HG02981 (cell line): ENCODE measurements at regions not wholly inside any gene's neighbourhood (a gene's known extent, or its start where the extent isn't known, plus 50 kb on each side); places are given as distances from the start of the nearest gene placed in this dataset.

Source experiments
- ATAC-seq: cut with Tn5 transposase; IDR thresholded peaks from one replicate; pipeline ENCODE4 v1.9.1; 2021; ENCODE audit warnings: mild to moderate bottlenecking, moderate library complexity; ENCODE audit not compliant: unreplicated experiment

GRCh38 chr4:31573554-31573953 lies 853.4 kb downstream of the PCDH7 start:
- no peak for ATAC-seq

GRCh38 chr4:31575504-31575903 lies 855.3 kb downstream of the PCDH7 start:
- ATAC-seq = no peak

- no peak for ATAC-seq
Measured at GRCh38 chr4:31580843-31581242, 860.7 kb downstream of the PCDH7 start.

- no peak for ATAC-seq
Measured at GRCh38 chr4:31585503-31585902, 865.3 kb downstream of the PCDH7 start.

GRCh38 chr4:31592293-31592692 lies 872.1 kb downstream of the PCDH7 start:
- ATAC-seq = no peak

GRCh38 chr4:31595496-31595895 lies 875.3 kb downstream of the PCDH7 start:
- no peak for ATAC-seq

- no peak for ATAC-seq
Measured at GRCh38 chr4:31598639-31599038, 878.5 kb downstream of the PCDH7 start.

- ATAC-seq = no peak
Measured at GRCh38 chr4:31601793-31602192, 881.6 kb downstream of the PCDH7 start.

GRCh38 chr4:31613946-31614623 lies 893.9 kb downstream of the PCDH7 start:
- ATAC-seq = no peak

- no peak for ATAC-seq
Measured at GRCh38 chr4:31617667-31618066, 897.5 kb downstream of the PCDH7 start.

- no peak for ATAC-seq
Measured at GRCh38 chr4:31620476-31620875, 900.3 kb downstream of the PCDH7 start.

GRCh38 chr4:31645236-31645635 lies 925.1 kb downstream of the PCDH7 start:
- no peak for ATAC-seq

- ATAC-seq = no peak
Measured at GRCh38 chr4:31647786-31648185, 927.6 kb downstream of the PCDH7 start.

GRCh38 chr4:31649878-31650277 lies 929.7 kb downstream of the PCDH7 start:
- no peak for ATAC-seq

- no peak for ATAC-seq
Measured at GRCh38 chr4:31651541-31651940, 931.4 kb downstream of the PCDH7 start.

- no peak for ATAC-seq
Measured at GRCh38 chr4:31655328-31655727, 935.2 kb downstream of the PCDH7 start.

GRCh38 chr4:31657859-31658570 lies 937.8 kb downstream of the PCDH7 start:
- ATAC-seq = no peak

GRCh38 chr4:31660916-31661315 lies 940.7 kb downstream of the PCDH7 start:
- no peak for ATAC-seq

GRCh38 chr4:31662951-31663350 lies 942.8 kb downstream of the PCDH7 start:
- ATAC-seq = no peak

GRCh38 chr4:31667686-31668085 lies 947.5 kb downstream of the PCDH7 start:
- ATAC-seq = no peak

GRCh38 chr4:31674313-31674947 lies 954.3 kb downstream of the PCDH7 start:
- no peak for ATAC-seq

- no peak for ATAC-seq
Measured at GRCh38 chr4:31678356-31678755, 958.2 kb downstream of the PCDH7 start.
